HG03066 (cell line): ENCODE measurements at regions not wholly inside any gene's neighbourhood (a gene's known extent, or its start where the extent isn't known, plus 50 kb on each side); places are given as distances from the start of the nearest gene placed in this dataset.
"Not testable (repeated sequence)": the region's sequence is repeated elsewhere in the genome, so short reads cannot be mapped to it uniquely, and the experiment has no call there.

Source experiments
- ATAC-seq: cut with Tn5 transposase; IDR thresholded peaks from one replicate; pipeline ENCODE4 v1.9.1; 2021; ENCODE audit warnings: low read depth; ENCODE audit not compliant: unreplicated experiment

- ATAC-seq: no peak
Observed at GRCh38 chr15:84151205-84151931, 84.2 kb upstream of the GOLGA6L4 start.

DNA sequence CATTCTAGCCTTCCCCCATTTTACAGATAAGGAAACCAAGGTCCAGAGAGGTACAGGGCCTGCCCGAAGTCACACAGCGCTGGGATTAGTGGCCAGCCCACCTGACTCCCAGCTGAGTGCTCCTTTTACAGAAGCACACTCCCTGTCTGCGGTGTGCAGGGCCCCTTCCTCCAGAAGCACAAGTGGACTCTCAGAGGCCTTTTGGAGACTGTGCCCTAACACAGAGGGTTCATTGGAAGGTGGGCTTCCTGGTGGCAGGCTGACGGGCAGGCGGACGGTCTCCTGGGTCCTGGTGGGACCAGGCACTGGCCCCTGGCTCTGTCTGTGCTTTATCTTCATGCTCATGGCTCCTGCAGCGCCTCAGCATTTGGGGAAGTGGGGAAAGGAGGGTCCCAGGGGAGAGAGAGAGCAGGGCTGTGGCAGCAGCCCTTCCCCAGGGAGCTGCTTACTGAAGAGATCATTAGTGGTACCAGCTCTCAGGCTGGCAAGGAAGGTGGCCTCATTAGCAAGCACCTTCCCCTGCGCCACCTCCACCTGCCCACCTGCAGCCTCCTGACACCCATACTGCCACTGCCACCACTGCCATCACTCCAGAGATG lies 83.1 kb upstream of the GOLGA6L4 start:
- ATAC-seq: not testable (repeated sequence)

GRCh38 chr15:84153655-84154140 lies 81.9 kb upstream of the GOLGA6L4 start:
- not testable (repeated sequence) for ATAC-seq

DNA sequence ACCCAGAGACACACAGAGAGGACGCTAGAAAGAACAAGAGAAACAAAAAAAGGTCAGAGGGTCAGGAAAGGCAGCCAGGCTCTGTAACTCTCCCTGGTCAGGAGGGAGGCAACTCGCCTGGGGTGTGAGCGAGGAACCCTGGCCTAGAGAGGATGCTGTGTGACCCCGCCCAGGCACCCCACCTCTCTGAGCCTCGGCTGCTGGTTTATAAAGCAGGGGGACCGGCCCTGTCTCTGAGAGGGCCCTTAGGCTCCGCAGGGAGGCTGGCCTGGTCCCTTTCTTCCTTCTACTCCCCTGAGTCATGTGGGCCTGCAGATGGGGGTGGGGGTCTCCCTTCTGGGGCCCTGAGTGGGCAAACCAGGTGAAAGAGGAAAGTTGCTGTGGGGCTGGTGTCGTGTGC lies 81.3 kb upstream of the GOLGA6L4 start:
- ATAC-seq: not testable (repeated sequence)

DNA sequence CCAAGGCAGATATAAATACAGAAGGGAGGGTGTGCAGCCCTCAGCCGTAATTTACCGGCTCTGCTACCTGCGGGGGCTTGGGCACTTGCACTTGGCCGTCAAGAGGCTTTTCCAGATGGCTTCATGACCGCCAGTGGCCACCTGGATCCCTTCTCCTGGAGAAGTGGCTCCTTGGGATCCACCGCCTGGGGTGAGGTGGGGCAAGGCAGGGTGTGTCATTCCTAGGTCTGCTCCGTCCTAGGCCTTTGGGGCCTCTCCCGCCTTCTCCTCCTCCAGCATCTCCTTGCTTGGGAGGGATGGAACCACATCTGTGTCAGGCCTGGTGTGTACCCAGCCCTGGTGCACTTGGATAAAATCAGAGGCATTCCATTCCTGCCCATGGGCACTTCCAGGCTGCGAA lies 80.8 kb upstream of the GOLGA6L4 start:
- not testable (repeated sequence) for ATAC-seq

GRCh38 chr15:84155792-84156587 lies 79.6 kb upstream of the GOLGA6L4 start:
- not testable (repeated sequence) for ATAC-seq

- not testable (repeated sequence) for ATAC-seq
Observed at GRCh38 chr15:84156588-84156840, 79.1 kb upstream of the GOLGA6L4 start.

DNA sequence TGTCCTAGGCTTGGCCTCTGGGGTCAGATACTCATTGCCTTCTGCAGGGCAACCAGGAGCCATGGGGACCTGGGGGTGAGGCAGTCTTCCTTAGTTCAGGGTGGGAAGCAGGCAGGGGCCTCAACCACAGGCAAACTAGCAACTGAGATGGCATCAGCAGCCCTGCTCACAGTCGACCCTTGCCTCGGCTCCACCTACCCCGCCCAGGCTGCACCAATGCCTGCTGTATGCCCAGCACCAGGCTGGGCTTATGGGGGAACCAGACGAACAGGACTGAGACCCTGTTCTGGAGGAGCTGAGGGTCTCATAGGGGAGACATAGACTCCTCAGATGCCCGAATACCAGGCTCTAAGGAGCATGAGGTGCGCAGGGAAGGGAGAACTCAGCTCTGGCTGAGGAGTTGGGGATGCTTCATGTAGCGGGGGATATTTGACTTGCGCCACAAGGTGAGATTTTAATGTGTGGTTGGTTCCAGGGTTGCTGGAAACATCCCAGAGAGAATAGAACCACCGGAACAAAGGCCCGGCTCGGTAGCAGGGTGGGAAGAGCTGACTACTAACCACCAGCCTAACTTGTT lies 78.4 kb upstream of the GOLGA6L4 start:
- ATAC-seq: not testable (repeated sequence)

GRCh38 chr15:84157857-84158256 lies 77.7 kb upstream of the GOLGA6L4 start:
- ATAC-seq: not testable (repeated sequence)

DNA sequence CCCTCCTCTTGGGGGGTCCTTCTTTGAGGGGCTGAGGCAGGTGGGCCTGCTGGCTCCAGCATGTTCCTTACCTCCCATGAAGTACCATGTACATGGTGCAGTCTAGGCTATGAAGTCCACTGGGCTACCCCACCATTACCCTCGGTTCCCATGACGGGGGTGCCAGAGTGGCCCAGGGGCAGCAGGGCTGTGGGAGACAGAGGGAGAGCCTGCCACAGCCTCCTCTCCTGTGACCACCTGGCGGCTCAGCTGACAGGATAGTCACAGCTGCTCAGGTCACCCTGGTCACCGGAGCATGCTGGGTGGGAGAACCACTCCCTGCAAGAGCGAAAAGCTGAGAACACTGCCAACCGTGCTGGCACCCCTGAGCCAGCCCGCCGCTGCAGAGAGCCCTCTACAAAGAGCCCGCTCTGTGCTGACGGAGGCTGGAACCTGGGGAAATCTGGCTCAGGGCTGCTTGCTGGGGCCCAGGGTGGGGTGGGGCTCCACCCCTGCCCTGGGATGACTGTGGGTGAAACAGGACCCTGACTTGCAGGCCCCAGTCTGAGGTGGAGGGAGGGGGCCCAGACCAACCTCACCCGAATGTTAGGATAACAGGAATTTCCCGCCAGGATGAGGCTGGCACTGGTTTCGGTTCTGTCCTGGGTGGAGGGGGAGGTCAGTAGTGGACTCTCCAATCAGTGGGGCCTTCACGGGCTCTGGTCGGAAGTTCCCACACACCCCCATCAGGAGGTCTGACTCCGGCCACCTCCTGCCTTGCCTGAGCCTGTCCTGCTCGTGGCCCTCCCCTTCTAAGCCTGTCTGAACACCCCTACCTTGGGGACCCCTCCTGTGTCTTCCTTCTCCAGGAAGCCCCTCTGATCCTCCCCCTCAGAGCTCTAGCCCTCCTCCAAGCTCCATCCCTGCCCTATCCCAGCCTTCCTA lies 76.0 kb upstream of the GOLGA6L4 start:
- ATAC-seq: not testable (repeated sequence)

DNA sequence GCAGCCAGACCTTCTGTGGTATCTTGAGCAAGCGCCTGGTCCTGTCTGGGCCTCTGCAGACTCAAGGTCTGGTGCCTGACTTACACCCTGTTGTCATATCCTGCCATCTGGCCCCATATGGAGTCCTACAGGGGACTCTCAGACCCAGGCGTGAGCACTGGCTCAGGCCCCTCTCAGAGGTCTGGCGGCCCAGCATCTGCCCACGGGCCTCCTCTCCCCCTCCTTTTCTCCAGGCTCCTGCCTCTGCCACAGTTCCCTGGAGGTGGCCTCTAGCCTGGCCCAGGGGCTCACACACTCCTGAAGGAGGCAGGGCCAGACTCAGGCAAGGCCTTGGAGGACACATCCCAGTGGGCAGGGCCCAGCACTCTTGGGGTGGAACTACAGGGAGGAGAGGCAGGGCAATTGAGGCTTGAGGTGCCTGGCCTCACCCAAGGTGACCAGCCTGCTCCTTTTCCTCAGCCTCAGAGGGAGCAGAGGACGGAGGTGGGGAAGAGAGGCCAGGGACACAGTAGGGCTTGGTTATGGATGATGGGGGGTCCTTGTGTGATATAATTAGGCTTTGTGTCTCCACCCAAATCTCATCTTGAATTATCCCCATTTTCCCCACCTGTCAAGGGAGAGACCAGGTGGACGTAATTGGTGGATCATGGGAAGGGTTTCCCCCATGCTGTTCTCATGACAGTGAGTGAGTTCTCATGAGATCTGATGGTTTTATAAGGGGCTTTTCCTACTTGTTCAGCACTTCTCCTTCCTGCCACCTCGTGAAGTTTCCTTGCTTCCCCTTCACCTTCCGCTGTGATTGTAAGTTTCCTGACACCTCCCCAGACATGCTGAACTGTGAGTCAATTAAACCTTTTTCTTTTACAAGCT lies 70.9 kb upstream of the GOLGA6L4 start:
- not testable (repeated sequence) for ATAC-seq

DNA sequence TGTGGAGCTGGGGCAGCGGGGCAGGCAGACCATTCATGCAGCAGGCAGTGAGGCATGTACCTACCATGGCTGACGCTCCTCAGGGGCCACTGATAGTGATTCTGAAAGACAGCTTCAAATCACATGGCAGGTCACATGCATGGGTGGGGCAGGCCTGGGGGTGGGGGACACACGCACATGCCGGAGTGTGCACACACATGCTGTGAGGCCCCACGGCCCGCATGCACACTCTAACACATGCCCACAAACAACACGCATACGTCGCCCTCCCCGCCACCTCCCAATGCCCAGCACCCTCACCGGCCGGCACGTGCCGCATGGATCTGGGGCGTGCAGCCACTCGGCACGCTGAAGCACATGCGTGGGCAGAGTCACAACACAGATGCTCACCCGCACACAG lies 65.5 kb upstream of the GOLGA6L4 start:
- ATAC-seq: not testable (repeated sequence)

DNA sequence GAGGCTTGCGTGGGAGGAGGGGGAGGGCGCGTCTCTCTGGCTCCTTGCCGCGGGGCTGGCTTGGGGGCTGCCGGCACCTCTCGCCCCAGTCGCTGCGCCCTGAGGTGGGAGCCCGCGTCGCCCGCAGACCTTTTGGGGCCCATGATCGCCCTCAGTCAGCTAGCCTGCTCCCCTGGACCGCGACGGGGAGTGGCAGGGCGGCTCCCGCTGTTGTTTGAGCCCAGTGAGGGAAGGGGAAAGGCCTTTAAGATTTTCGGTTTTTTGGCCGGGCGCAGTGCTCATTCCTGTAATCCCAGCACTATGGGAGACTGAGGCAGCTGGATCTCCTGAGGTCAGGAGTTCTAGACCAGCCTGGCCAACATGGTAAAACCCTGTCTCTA lies 62.4 kb upstream of the GOLGA6L4 start:
- ATAC-seq: not testable (repeated sequence)
